Muscle layer of duodenum (tissue), 2 donors: ENCODE measurements at regions not wholly inside any gene's neighbourhood (a gene's known extent, or its start where the extent isn't known, plus 50 kb on each side); places are given as distances from the start of the nearest gene placed in this dataset.
"Not testable (repeated sequence)": the region's sequence is repeated elsewhere in the genome, so short reads cannot be mapped to it uniquely, and the experiment has no call there.

Experiments used
- H3K27ac ChIP-seq: one replicate; pipeline ENCODE4 v1.7.0; 2013; ENCODE audit warnings: mild to moderate bottlenecking, low read length
- H3K27me3 ChIP-seq: one replicate; pipeline ENCODE4 v1.7.0; 2013; ENCODE audit warnings: low read depth, mild to moderate bottlenecking, control low read depth, low read length
- H3K36me3 ChIP-seq, 2 donors: one replicate each; pipeline ENCODE4 v1.7.0; 2013; ENCODE audit warnings: low read length in 2 of 2, control low read depth in 1 of 2, mild to moderate bottlenecking in 1 of 2; ENCODE audit not compliant: insufficient read depth in 2 of 2, control insufficient read depth in 1 of 2
- H3K4me1 ChIP-seq, 2 donors: one replicate each; pipeline ENCODE4 v1.7.0; 2013; ENCODE audit warnings: low read length in 2 of 2, mild to moderate bottlenecking in 2 of 2, control low read depth in 1 of 2, moderate library complexity in 1 of 2; ENCODE audit not compliant: insufficient read depth in 2 of 2, control insufficient read depth in 1 of 2
- H3K4me3 ChIP-seq, 2 donors: one replicate each; pipeline ENCODE4 v1.7.0; 2013; ENCODE audit warnings: low read length in 2 of 2, low read depth in 1 of 2, mild to moderate bottlenecking in 1 of 2
- H3K9me3 ChIP-seq, 2 donors: one replicate each; pipeline ENCODE4 v1.7.0; 2013; ENCODE audit warnings: low read length in 2 of 2, control low read depth in 1 of 2, mild to moderate bottlenecking in 1 of 2; ENCODE audit not compliant: control insufficient read depth in 1 of 2
- donor health status: healthy.

DNA sequence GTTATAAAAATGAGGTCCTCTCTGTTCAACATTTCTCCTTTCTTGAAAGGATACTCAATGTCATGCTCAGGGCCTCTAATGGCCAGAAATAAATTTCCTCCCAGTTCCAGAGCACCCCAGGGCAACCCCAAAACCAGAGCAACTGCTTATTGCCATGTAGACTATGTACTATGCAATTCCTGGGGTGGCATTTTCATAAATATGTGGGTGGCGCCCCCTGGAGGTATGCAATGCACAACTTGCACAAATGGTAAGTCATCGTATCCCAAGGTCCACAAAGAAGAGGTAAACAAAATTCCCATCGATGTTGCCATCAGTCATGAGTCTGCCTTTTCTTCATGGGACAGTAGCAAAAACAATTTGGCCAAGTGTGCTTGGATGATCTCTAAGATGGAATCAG is 98.6 kb upstream of the DEFB108B start:
- H3K4me1 ChIP-seq, result not testable (repeated sequence)

DNA sequence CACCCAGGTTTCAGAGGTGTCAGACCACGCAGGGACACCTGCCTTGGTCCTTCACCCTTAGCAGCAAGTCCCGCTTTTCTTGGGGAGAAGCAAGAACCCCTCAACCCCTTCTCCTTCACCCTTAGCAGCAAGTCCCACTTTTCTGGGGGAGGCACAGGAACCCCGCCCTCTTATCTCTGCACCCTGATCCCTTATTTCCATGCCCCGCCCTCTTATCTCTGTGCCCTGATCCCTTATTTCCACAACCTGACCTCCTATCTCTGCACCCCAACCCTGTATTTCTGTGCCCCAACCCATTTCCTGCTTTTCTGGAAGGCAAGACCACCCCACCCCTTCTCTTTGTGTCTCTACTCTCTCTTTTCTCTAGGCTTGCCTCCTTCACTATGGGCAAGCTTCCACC is 94.7 kb upstream of the DEFB108B start:
- not testable (repeated sequence) for H3K9me3 ChIP-seq, H3K27ac ChIP-seq

More for the DNA sequence above, 98.6 kb upstream of the DEFB108B start:
- H3K4me3 ChIP-seq, H3K27me3 ChIP-seq, H3K9me3 ChIP-seq, H3K27ac ChIP-seq, H3K36me3 ChIP-seq: not testable (repeated sequence)

DNA sequence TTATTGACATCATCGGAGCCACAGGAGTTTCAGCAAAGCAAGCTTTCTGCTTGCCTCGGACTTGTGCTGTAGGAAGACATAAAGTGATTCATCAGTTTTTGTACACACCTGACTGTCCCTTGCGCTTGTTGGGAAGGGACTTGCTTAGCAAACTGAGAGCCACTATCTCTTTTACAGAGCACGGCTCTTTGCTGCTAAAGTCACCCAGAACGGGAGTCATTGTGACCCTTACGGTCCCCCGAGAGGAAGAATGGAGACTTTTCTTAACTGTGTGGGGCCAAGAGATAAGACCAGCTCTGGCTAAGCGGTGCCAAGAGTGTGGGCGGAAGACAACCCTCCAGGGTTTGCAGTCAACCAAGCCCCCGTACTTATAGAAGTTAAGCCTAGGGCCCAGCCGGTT is 89.6 kb upstream of the DEFB108B start:
- not testable (repeated sequence) for H3K4me1 ChIP-seq, H3K36me3 ChIP-seq, H3K4me3 ChIP-seq, H3K9me3 ChIP-seq, H3K27ac ChIP-seq, H3K27me3 ChIP-seq

More for the DNA sequence above, 94.7 kb upstream of the DEFB108B start:
- H3K4me1 ChIP-seq, H3K27me3 ChIP-seq, H3K36me3 ChIP-seq, H3K4me3 ChIP-seq: not testable (repeated sequence)

DNA sequence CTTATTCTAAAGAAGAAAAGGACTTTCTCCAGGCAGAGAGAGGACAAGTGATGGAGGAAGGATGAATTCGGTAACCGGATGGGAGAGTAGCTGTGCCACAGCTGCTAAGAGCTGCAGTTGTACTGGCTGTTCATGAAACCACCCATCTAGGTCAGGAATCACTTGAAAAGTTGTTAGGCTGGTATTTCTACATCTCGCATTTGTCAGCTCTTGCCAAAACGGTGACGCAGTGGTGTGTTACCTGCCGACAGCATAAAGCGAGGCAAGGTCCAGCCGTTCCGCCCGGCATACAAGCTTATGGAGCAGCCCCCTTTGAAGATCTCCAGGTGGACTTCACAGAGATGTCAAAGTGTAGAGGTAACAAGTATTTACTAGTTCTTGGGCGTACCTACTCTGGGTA is 87.3 kb upstream of the DEFB108B start:
- H3K27me3 ChIP-seq, H3K36me3 ChIP-seq, H3K4me3 ChIP-seq, H3K4me1 ChIP-seq, H3K9me3 ChIP-seq, H3K27ac ChIP-seq: not testable (repeated sequence)

DNA sequence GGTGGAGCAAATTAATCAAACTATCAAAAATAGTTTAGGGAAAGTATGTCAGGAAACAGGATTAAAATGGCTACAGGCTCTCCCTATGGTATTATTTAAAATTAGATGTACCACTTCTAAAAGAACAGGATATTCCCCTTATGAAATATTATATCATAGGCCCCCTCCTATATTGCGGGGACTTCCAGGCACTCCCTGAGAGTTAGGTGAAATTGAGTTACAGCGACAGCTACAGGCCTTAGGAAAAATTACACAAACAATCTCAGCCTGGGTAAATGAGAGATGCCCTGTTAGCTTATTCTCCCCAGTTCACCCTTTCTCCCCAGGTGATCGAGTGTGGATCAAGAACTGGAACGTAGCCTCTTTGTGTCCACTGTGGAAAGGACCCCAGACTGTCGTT is 86.7 kb upstream of the DEFB108B start:
- not testable (repeated sequence) for H3K27ac ChIP-seq, H3K36me3 ChIP-seq, H3K4me3 ChIP-seq, H3K27me3 ChIP-seq, H3K4me1 ChIP-seq, H3K9me3 ChIP-seq

DNA sequence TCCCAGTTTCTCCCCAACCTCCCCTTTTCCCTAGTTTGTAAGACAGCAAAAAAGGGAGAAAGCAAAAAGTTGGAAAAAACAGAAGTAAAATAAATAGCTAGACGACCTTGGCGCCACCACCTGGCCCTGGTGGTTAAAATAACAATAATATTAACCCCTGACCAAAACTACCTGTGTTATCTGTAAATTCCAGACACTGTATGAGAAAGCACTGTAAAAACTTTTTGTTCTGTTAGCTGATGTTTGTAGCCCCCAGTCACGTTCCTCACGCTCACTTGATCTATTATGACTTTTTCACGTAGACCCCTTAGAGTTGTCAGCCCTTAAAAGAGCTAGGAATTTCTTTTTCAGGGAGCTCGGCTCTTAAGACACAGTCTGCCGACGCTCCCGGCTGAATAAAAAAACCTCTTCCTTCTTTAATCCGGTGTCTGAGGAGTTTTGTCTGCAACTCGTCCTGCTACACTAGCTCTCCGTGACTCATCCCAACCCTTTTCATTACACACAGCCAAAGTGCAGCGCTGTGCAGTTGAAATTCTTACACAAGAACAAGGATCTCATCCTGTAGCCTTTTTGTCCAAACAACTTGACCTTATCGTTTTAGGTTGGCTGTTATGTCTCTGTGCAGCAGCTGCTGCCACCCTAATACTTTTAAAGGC is 83.9 kb upstream of the DEFB108B start:
- H3K4me1 ChIP-seq, H3K4me3 ChIP-seq, H3K27me3 ChIP-seq, H3K9me3 ChIP-seq, H3K36me3 ChIP-seq, H3K27ac ChIP-seq: not testable (repeated sequence)

DNA sequence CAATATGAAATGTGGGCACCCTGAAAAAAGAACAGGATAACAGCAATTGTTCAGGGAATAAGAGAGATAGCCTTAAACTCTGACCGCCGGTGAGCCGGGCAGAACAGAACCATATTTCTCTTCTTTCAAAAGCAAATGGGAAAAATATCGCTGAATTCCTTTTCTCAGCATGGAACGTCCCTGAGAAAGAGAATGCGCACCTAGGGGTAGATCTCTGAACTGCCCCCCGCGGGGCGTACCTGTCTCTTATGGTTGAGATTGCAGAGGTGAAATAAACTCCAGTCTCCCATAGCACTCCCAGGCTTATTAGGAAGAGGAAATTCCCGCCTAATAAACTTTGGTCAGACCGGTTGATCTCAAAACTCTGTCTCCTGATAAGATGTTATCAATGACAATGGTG is 82.1 kb upstream of the DEFB108B start:
- H3K27ac ChIP-seq, H3K4me3 ChIP-seq, H3K9me3 ChIP-seq, H3K4me1 ChIP-seq, H3K27me3 ChIP-seq, H3K36me3 ChIP-seq: not testable (repeated sequence)

DNA sequence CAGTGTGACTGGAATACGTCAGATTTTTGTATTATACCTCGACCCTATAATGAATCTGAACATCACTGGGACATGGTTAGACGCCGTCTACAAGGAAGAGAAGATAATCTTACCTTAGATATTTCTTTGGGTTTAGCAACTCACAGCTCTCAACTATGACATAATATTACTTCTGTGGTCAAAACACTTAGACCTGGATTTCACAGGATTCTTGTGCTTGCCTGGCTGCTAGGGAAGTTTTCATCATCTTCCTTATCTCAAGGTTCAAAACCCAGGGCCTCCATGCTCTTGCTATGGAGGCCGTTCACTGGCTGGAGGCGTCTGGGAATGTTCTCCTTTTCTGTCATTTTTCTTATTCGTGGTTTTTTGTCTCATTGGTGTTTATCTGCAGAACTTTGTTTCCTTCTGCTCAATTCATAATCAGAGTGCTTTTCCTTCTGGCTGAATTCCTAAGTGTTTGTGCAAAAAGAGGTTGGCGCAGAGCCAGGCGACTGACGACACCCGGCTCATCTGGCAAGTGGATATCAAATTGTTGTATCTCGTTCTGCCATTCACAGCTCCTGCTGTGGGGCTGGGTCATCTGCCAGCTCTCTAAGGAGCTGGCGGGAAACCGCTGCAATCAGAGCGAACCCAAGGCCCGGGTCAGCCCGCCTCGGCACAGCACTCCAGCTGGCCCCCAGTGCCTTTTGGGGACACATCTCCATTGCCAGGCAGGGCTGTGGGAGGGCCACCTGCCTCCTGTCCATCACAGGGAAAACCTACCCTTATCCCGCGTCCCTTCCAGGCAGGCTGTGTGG is 68.1 kb upstream of the DEFB108B start:
- H3K9me3 ChIP-seq, H3K36me3 ChIP-seq, H3K27me3 ChIP-seq, H3K27ac ChIP-seq, H3K4me3 ChIP-seq, H3K4me1 ChIP-seq: not testable (repeated sequence)

DNA sequence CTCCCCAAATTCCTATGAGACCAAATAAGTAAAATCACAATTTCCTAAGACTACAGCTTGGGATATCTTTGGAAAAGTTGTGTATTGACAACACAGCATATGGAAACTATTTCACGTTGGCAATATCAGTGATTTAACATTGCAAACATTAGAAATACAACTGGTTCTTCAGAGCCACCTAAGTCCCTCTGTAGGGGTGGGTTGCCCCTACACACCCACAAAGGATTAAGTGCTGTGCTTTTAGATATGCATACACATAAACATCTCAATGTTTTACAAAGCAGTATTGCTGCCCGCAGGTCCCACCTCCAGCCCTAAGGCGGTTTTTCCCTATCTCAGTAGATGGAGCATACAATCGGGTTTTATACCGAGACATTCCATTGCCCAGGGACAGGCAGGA is 66.0 kb upstream of the DEFB108B start:
- not testable (repeated sequence) for H3K4me1 ChIP-seq, H3K36me3 ChIP-seq, H3K9me3 ChIP-seq, H3K4me3 ChIP-seq, H3K27me3 ChIP-seq, H3K27ac ChIP-seq

DNA sequence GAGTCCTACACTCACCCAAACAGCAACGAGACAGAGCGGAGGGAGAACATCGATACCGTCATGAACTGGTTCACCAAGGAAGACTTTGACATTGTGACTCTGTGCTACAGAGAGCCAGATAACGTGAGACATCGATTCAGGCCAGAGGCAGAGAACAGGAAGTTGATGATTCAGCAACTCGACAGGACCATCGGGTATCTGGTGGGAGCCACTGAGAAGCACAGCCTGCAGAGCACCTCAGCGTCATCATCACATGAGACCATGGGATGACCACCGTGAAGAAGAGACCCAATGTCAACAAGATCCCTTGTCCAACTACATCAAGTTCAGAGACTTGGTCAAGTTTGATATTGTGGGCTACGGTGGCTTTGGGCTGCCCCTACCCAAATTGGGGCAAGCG is 60.8 kb upstream of the DEFB108B start:
- H3K36me3 ChIP-seq, H3K27me3 ChIP-seq, H3K4me3 ChIP-seq, H3K27ac ChIP-seq, H3K9me3 ChIP-seq, H3K4me1 ChIP-seq: not testable (repeated sequence)

DNA sequence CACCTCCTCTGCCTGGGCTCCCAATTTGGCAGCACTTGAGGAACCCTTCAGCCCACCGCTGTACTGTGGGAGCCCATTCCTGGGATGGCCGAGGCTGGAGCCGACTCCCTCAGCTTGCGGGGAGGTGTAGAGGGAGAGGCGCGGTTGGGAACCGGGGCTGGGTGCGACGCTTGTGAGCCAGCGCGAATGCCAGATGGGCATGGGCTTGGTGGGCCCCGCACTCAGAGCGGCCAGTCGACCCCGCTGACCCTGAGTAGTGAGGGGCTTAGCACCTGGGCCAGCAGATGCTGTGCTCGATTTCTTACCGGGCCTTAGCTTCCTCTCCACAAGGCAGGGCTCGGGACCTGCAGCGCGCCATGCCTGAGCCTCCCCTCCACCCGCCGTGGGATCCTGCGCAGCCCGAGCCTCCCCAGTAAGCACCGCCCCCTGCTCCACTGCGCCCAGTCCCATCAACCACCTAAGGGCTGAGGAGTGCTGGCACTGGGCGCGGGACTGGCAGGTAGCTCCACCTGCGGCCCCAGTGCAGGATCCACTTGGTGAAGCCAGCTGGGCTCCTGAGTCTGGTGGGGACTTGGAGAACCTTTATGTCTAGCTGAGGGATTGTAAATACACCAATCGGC is 58.3 kb upstream of the DEFB108B start:
- Histone ChIP-seq H3K27me3 (no peaks in the 10 kb centered on the region), H3K27ac (no peak overlapping the region), H3K36me3 (no peaks in the 10 kb centered on the region), H3K9me3 (no peaks in the 10 kb centered on the region), H3K4me1 (no peaks in the 10 kb centered on the region), H3K4me3 (no peak overlapping the region)

DNA sequence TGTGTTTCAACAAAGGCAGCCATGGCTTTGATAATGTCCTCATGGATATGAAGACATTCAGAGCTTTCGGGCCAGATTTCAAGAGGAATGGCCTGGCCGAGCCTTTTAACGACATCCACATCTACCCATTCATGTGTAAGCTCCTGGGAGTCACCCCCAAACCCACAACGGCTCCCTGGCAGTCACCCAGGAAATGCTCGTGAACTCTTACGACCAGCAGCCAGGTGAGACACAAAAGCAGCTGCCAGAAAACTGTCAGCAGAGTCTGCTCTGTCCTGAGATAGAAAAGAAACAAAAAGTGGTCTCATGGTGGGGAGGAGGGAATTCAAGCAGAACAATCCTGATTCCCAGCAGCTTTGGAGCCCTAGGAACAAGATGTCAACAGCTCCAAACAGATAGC is 52.9 kb upstream of the DEFB108B start:
- H3K4me1 ChIP-seq, H3K4me3 ChIP-seq, H3K27me3 ChIP-seq, H3K9me3 ChIP-seq, H3K36me3 ChIP-seq, H3K27ac ChIP-seq: not testable (repeated sequence)
